GM20000 (cell line): ENCODE measurements at regions not wholly inside any gene's neighbourhood (a gene's known extent, or its start where the extent isn't known, plus 50 kb on each side); places are given as distances from the start of the nearest gene placed in this dataset.

Experiments used
- DNase-seq: peaks from one replicate; pipeline ENCODE4 v3.0.0; 2012; ENCODE audit warnings: low spot score
- CTCF ChIP-seq: IDR thresholded peaks from 2 replicates; pipeline ENCODE4 v1.5.1; 2012; ENCODE audit warnings: mild to moderate bottlenecking, control low read depth; ENCODE audit errors: extremely low read depth, missing control alignments

- TF ChIP-seq CTCF, result no peak
- DNase-seq, result no peak
Measured at GRCh38 chr12:107264667-107265066, 171.3 kb upstream of the CRY1 start.

- TF ChIP-seq CTCF, result no peak
- no peak for DNase-seq
Measured at GRCh38 chr12:107267604-107268003, 174.3 kb upstream of the CRY1 start.

- no peak for TF ChIP-seq CTCF
- DNase-seq, result no peak
Measured at GRCh38 chr12:107271523-107271922, 178.2 kb upstream of the CRY1 start.

GRCh38 chr12:107275530-107275929 is 182.2 kb upstream of the CRY1 start:
- no peak for DNase-seq
- TF ChIP-seq CTCF, result no peak

- DNase-seq, result no peak
- no peak for TF ChIP-seq CTCF
Measured at GRCh38 chr12:107277855-107278254, 184.5 kb upstream of the CRY1 start.

GRCh38 chr12:107282628-107283027 is 189.3 kb upstream of the CRY1 start:
- DNase-seq, result no peak
- no peak for TF ChIP-seq CTCF

GRCh38 chr12:107283652-107284051 is 190.3 kb upstream of the CRY1 start:
- TF ChIP-seq CTCF, result no peak
- no peak for DNase-seq
